H9 (cell line): ENCODE measurements at regions not wholly inside any gene's neighbourhood (a gene's known extent, or its start where the extent isn't known, plus 50 kb on each side); places are given as distances from the start of the nearest gene placed in this dataset.
A peak's percentile ranks its signal among the peaks of the same experiment; 100 is the strongest.

Experiments
- DNase-seq: peaks from one replicate; pipeline ENCODE4 v3.0.0-alpha.2; 2017
- H2AFZ ChIP-seq: one replicate; pipeline ENCODE4 v1.6.1; 2013; ENCODE audit warnings: mild to moderate bottlenecking, low read length, control low read depth, moderate library complexity
- H2AK5ac ChIP-seq: 2 replicates; pipeline ENCODE4 v1.6.1; 2013; ENCODE audit warnings: low read length, control low read depth, mixed read lengths; ENCODE audit not compliant: insufficient read length
- H2BK120ac ChIP-seq: one replicate; pipeline ENCODE4 v1.6.1; 2013; ENCODE audit warnings: low read depth, mild to moderate bottlenecking, low read length, control low read depth, inconsistent platforms; ENCODE audit not compliant: poor library complexity, severe bottlenecking
- H2BK12ac ChIP-seq: 2 replicates; pipeline ENCODE4 v1.6.1; 2013; ENCODE audit warnings: low read length, control low read depth, mixed read lengths, low read depth; ENCODE audit not compliant: insufficient read length
- H2BK15ac ChIP-seq: 2 replicates; pipeline ENCODE4 v1.6.1; 2013; ENCODE audit warnings: low read depth, low read length, control low read depth
- H2BK20ac ChIP-seq: one replicate; pipeline ENCODE4 v1.6.1; 2013; ENCODE audit warnings: low read depth, mild to moderate bottlenecking, low read length, control low read depth, inconsistent platforms; ENCODE audit not compliant: poor library complexity, severe bottlenecking
- H2BK5ac ChIP-seq: 2 replicates; pipeline ENCODE4 v1.6.1; 2013; ENCODE audit warnings: low read length, control low read depth, mixed read lengths; ENCODE audit not compliant: insufficient read length
- H3K14ac ChIP-seq: 2 replicates; pipeline ENCODE4 v1.6.1; 2013; ENCODE audit warnings: low read length, control low read depth; ENCODE audit not compliant: insufficient read depth
- H3K18ac ChIP-seq: 2 replicates; pipeline ENCODE4 v1.6.1; 2013; ENCODE audit warnings: low read depth, mild to moderate bottlenecking, mixed read lengths, low read length, control low read depth; ENCODE audit not compliant: insufficient read length
- H3K23ac ChIP-seq: 2 replicates; pipeline ENCODE4 v1.6.1; 2013; ENCODE audit warnings: low read length, control low read depth, mixed read lengths, low read depth; ENCODE audit not compliant: insufficient read length
- H3K23me2 ChIP-seq: 2 replicates; pipeline ENCODE4 v1.6.1; 2013; ENCODE audit warnings: low read depth, mild to moderate bottlenecking, mixed read lengths, low read length, control low read depth; ENCODE audit not compliant: insufficient read length, poor library complexity, severe bottlenecking
- H3K27ac ChIP-seq: 2 replicates; pipeline ENCODE4 v1.5.1; 2013; ENCODE audit warnings: low read length, control low read depth, mixed read lengths, low read depth; ENCODE audit not compliant: insufficient read length
- H3K27me3 ChIP-seq: 2 replicates; pipeline ENCODE4 v1.6.1; 2013; ENCODE audit warnings: low read length, control low read depth, inconsistent platforms; ENCODE audit not compliant: insufficient read depth
- H3K4ac ChIP-seq: 2 replicates; pipeline ENCODE4 v1.6.1; 2013; ENCODE audit warnings: low read depth, mild to moderate bottlenecking, control low read depth, inconsistent platforms, low read length, moderate library complexity
- H3K4me1 ChIP-seq: 2 replicates; pipeline ENCODE4 v1.6.1; 2013; ENCODE audit warnings: low read length, control low read depth, inconsistent platforms; ENCODE audit not compliant: insufficient read depth
- H3K4me2 ChIP-seq: 2 replicates; pipeline ENCODE4 v1.6.1; 2013; ENCODE audit warnings: low read length, control low read depth, mixed read lengths; ENCODE audit not compliant: insufficient read length, insufficient read depth
- H3K56ac ChIP-seq: 2 replicates; pipeline ENCODE4 v1.6.1; 2013; ENCODE audit warnings: low read depth, mild to moderate bottlenecking, mixed read lengths, low read length, control low read depth; ENCODE audit not compliant: insufficient read length
- H3K79me1 ChIP-seq: 2 replicates; pipeline ENCODE4 v1.6.1; 2013; ENCODE audit warnings: low read depth, mild to moderate bottlenecking, moderate library complexity, low read length, control low read depth, inconsistent platforms; ENCODE audit not compliant: insufficient read depth, poor library complexity, severe bottlenecking
- H3K79me2 ChIP-seq: 2 replicates; pipeline ENCODE4 v1.6.1; 2013; ENCODE audit warnings: low read length, control low read depth, inconsistent platforms; ENCODE audit not compliant: insufficient read depth
- H3K9ac ChIP-seq: 2 replicates; pipeline ENCODE4 v1.6.1; 2013; ENCODE audit warnings: low read length, control low read depth, mixed read lengths; ENCODE audit not compliant: insufficient read length; ENCODE audit errors: extremely low read depth
- H3K9me3 ChIP-seq: one replicate; pipeline ENCODE4 v1.6.1; 2013; ENCODE audit warnings: low read depth, low read length, inconsistent platforms; ENCODE audit not compliant: control insufficient read depth
- H3T11ph ChIP-seq: one replicate; pipeline ENCODE4 v1.6.1; 2013; ENCODE audit warnings: mild to moderate bottlenecking, low read length, control low read depth, inconsistent platforms
- H4K20me1 ChIP-seq: one replicate; pipeline ENCODE4 v1.6.1; 2013; ENCODE audit not compliant: control insufficient read depth, insufficient read length, insufficient read depth
- H4K5ac ChIP-seq: 2 replicates; pipeline ENCODE4 v1.6.1; 2013; ENCODE audit warnings: low read depth, mild to moderate bottlenecking, mixed read lengths, low read length, control low read depth; ENCODE audit not compliant: insufficient read length
- H4K8ac ChIP-seq: replicated peaks from 2 replicates; pipeline ENCODE4 v1.6.1; 2013; ENCODE audit warnings: low read length, control low read depth, mixed read lengths, low read depth; ENCODE audit not compliant: insufficient read length
- H4K91ac ChIP-seq: 2 replicates; pipeline ENCODE4 v1.6.1; 2013; ENCODE audit warnings: low read depth, mild to moderate bottlenecking, moderate library complexity, mixed read lengths, low read length, control low read depth; ENCODE audit not compliant: insufficient read length
- H3K27ac Mint-ChIP-seq, 3 experiments: 2 replicates in 2 of 3; 3 replicates in 1 of 3; pipeline ENCODE4 v1.8.0; 2020 to 2021; ENCODE audit warnings: mixed read lengths in 3 of 3, mild to moderate bottlenecking in 1 of 3, moderate library complexity in 1 of 3
- H3K27me3 Mint-ChIP-seq: 2 replicates; pipeline ENCODE4 v1.8.0; 2021; ENCODE audit warnings: low read depth, mild to moderate bottlenecking, moderate library complexity, mixed read lengths
- H3K36me3 Mint-ChIP-seq, 3 experiments: 2 replicates in 2 of 3; 3 replicates in 1 of 3; pipeline ENCODE4 v1.8.0; 2020 to 2021; ENCODE audit warnings: low read depth in 3 of 3, mixed read lengths in 3 of 3; ENCODE audit not compliant: insufficient read depth in 1 of 3
- H3K4me1 Mint-ChIP-seq, 2 experiments: 2 replicates each; pipeline ENCODE4 v1.8.0; 2020; ENCODE audit warnings: mixed read lengths in 2 of 2
- H3K4me3 Mint-ChIP-seq, 2 experiments: 2 replicates in 1 of 2; 3 replicates in 1 of 2; pipeline ENCODE4 v1.8.0; 2020 to 2021; ENCODE audit warnings: mild to moderate bottlenecking in 2 of 2, mixed read lengths in 2 of 2, moderate library complexity in 1 of 2
- H3K9me3 Mint-ChIP-seq, 2 experiments: 2 replicates in 1 of 2; 3 replicates in 1 of 2; pipeline ENCODE4 v1.8.0; 2020; ENCODE audit warnings: mild to moderate bottlenecking in 2 of 2, mixed read lengths in 2 of 2, moderate library complexity in 1 of 2
- WGBS: extraction: QIAGEN DNeasy Blood & Tissue Kit; methylation state at CpG from one replicate; pipeline ENCODE4 v1.1.7; 2013; ENCODE audit warnings: missing lambda C conversion rate, low lambda C conversion rate, mixed read lengths; ENCODE audit not compliant: insufficient read length; ENCODE audit errors: extremely low coverage; 5-methylcytosine and 5-hydroxymethylcytosine counted together
- TF ChIP-seq, protein P1 (sequence below): fragments of 200-600 bp; sonication (generic); conservative IDR thresholded peaks from 3 replicates; pipeline ENCODE4 v1.8.0; 2021; ENCODE audit warnings: antibody characterized with exemption, mild to moderate bottlenecking

DNA sequence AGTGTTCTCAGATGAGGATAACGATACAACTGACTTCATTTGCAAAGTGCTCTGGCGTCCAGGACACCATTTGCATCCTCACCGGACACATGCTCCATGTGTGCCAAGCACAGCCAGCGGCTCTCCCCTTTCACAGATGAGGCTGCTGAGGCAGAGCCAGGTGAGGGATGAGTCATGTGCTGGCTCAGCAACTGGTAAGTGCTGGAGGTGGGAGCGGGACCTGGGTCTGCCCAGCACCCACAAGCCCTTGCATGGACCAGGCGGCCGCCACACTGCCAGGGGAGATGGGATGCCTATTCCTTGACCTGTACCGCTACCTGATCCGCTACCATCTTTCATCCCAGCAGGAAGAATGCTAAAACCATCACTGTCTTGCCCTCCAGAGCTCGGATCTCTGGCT, 86.2 kb upstream of the ASB18 start:
- DNase-seq, result peak; percentile 16
- H2BK120ac ChIP-seq, result no peak overlapping the region
- WGBS, result no CpG with 5 or more reads among the region's 10 CpGs
- H3K36me3 Mint-ChIP-seq, result no peaks in the 10 kb centered on the region
- TF ChIP-seq, protein P1, sequence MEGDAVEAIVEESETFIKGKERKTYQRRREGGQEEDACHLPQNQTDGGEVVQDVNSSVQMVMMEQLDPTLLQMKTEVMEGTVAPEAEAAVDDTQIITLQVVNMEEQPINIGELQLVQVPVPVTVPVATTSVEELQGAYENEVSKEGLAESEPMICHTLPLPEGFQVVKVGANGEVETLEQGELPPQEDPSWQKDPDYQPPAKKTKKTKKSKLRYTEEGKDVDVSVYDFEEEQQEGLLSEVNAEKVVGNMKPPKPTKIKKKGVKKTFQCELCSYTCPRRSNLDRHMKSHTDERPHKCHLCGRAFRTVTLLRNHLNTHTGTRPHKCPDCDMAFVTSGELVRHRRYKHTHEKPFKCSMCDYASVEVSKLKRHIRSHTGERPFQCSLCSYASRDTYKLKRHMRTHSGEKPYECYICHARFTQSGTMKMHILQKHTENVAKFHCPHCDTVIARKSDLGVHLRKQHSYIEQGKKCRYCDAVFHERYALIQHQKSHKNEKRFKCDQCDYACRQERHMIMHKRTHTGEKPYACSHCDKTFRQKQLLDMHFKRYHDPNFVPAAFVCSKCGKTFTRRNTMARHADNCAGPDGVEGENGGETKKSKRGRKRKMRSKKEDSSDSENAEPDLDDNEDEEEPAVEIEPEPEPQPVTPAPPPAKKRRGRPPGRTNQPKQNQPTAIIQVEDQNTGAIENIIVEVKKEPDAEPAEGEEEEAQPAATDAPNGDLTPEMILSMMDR, result no peak
- H3K9ac ChIP-seq, result no peak overlapping the region
- H2BK20ac ChIP-seq, result no peak overlapping the region
- no peak overlapping the region for H2AFZ ChIP-seq
- H4K20me1 ChIP-seq, result peaks cover 3% of the 10 kb centered on the region
- H3K4me3 Mint-ChIP-seq, result no peak overlapping the region
- H3K27ac Mint-ChIP-seq, result no peak overlapping the region
- H3K14ac ChIP-seq, result no peak overlapping the region
- H3K79me2 ChIP-seq, result no peaks in the 10 kb centered on the region
- H2AK5ac ChIP-seq, result no peak overlapping the region
- no peaks in the 10 kb centered on the region for H3K79me1 ChIP-seq
- no peaks in the 10 kb centered on the region for H3K9me3 ChIP-seq
- no peak overlapping the region for H4K8ac ChIP-seq
- no peaks in the 10 kb centered on the region for H3K27me3 ChIP-seq
- no peak overlapping the region for H3K23ac ChIP-seq
- no peak overlapping the region for H3K56ac ChIP-seq
- H3T11ph ChIP-seq, result no peak overlapping the region
- no peak overlapping the region for H4K5ac ChIP-seq
- peaks cover 1% of the 10 kb centered on the region; the same call in 1 of the 2 replicates for H3K27me3 Mint-ChIP-seq
- no peak overlapping the region for H2BK15ac ChIP-seq
- 0 out of 2 replicates have a peak, but pooled peaks cover 2% of the 10 kb centered on the region for H3K4me1 ChIP-seq
- H3K4me1 Mint-ChIP-seq, result peaks cover 13 to 16% of the 10 kb centered on the region in 2 experiments
- no peak overlapping the region for H3K4me2 ChIP-seq
- no peaks in the 10 kb centered on the region for H3K9me3 Mint-ChIP-seq
- H3K18ac ChIP-seq, result no peak overlapping the region
- no peak overlapping the region for H3K27ac ChIP-seq
- H3K23me2 ChIP-seq, result no peaks in the 10 kb centered on the region
- no peak overlapping the region for H2BK12ac ChIP-seq
- H2BK5ac ChIP-seq, result no peak overlapping the region
- H4K91ac ChIP-seq, result no peak overlapping the region
- H3K4ac ChIP-seq, result no peak overlapping the region
